ENCODE measurements at regions not wholly inside any gene's neighbourhood (a gene's known extent, or its start where the extent isn't known, plus 50 kb on each side); places are given as distances from the start of the nearest gene placed in this dataset.

DNA sequence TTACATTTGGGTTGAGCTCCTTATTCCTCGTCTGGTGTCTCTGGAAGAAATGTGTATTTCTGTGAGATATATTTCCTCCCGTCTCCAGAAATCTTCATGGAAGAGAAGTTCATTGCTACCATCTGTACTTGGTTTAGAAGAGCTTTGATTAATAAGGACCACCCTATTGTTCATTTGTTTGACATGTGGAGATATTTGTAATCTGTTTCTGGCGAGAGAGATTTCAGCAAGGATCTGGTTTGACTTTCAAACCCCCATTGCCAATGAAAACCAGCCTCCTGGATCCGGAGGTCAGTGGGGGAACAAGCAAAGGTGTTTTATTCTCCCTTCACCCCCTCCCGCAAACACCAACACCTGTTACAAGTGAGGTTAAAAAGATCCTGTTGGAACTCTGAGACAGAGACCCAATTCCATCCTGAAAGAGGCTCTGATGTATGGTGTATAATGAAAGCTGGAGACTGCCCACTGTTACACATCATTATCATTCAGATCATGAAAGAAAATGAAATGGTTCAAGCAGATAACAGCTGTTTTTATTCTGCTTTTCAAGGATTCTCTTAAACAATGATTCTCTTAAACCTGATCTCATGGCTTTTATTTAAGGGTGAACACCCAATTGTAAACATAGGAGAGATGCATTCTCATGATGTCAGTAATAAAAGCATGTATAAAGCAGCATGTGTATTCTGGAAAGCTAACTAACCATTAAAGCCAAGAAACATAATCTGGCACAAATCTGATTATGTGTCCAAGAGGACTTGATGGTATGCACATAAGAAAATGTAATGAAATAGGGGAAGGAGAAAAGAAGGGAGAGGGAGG lies 393.5 kb upstream of the ADGRL2 start:
- no peak for TF ChIP-seq ZFX (IDR thresholded peaks at IDR 0.05; ENCODE audit: borderline replicate concordance)
- no peak overlapping the region for H3K27ac ChIP-seq

DNA sequence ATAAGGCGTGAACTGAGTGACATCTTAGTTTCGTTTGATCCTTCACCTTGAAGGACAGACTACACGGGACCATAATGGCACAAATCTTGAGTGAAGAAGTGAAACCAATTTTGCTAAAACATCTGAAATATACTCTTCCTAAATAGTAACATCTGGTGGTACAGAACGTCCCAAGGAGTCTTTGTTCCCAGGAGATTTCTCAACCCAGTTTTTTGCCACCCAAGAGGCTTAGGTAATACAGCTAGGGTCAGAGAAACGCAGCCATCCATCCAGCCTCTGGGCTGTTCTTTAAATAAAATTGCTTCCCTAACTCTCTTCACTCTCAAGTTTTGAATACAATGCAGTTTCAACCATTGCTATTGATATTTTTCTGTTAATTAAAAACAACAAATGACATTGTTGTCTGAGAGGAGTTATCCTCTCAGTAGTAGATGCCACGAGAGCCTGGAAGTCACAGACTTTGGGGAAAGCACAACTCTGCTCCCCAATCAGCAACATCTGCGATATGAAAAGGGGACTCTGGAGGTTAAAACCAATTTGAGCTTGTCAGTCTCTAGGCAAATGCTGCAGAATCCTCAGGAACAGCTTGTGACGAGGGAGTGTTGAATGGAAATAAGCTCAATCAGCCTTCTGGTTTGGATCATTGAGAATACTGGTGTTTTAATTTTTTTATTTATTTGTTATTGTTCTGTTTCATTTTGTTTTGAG lies 394.3 kb upstream of the ADGRL2 start:
- no peak overlapping the region for H3K27ac ChIP-seq
- TF ChIP-seq, protein P1, sequence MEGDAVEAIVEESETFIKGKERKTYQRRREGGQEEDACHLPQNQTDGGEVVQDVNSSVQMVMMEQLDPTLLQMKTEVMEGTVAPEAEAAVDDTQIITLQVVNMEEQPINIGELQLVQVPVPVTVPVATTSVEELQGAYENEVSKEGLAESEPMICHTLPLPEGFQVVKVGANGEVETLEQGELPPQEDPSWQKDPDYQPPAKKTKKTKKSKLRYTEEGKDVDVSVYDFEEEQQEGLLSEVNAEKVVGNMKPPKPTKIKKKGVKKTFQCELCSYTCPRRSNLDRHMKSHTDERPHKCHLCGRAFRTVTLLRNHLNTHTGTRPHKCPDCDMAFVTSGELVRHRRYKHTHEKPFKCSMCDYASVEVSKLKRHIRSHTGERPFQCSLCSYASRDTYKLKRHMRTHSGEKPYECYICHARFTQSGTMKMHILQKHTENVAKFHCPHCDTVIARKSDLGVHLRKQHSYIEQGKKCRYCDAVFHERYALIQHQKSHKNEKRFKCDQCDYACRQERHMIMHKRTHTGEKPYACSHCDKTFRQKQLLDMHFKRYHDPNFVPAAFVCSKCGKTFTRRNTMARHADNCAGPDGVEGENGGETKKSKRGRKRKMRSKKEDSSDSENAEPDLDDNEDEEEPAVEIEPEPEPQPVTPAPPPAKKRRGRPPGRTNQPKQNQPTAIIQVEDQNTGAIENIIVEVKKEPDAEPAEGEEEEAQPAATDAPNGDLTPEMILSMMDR (IDR thresholded peaks at IDR 0.05) = no peak
- TF ChIP-seq ZFX (IDR thresholded peaks at IDR 0.05; ENCODE audit: borderline replicate concordance) = no peak

DNA sequence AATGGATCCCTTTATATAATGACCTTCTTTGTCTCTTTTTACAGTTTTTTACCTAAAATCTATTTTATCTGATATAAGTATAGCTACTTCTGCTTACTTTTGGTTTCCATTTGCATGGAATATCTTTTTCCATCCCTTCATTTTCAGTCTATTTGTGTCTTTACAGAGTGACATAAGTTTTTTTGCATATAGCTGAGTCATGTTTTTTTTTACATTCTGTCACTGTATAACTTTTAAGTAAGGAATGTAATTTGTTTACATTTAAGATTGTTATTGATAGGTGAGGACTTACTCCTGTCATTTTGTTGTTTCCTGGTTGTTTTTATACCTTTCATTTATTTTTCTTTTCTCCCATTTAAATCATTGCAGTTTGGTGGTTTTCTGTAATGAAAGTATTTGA lies 402.7 kb upstream of the ADGRL2 start:
- no peak overlapping the region for H3K27ac ChIP-seq
- TF ChIP-seq ZFX (IDR thresholded peaks at IDR 0.05; ENCODE audit: borderline replicate concordance) = no peak
- TF ChIP-seq, protein P1 (IDR thresholded peaks at IDR 0.05) = no peak

DNA sequence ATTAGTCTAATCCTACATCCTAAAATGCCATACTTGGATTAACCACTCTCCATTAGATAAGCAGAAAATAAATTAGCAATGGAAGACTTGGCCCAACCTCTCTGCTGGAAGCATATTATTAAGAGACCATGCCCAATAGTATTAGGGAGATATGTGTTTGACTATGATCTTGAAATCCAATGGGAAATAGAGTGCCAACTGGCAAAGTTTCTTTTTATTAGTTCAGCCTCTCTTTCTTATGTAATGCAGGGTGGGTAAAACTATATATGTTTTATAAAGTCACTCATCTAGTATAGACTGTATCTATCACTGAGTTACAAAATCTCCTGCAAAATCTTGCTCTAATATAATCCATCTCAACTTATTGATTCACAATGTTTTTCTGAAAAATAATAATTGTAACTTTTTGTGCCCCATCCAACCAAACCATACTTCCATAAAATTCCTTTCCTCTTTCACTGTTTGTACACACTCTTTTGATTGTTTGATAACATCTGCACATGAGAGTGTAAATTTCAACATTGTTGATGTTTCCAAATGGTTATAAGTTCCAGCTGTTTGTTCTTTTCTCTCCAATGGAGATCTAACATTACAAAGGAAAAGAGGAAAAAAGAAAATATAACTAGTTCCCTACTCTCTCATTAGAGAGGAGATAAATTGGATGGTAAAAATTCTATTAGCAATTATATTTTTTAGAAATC lies 408.1 kb upstream of the ADGRL2 start:
- TF ChIP-seq, protein P1 (IDR thresholded peaks at IDR 0.05) = no peak
- TF ChIP-seq ZFX (IDR thresholded peaks at IDR 0.05; ENCODE audit: borderline replicate concordance) = no peak
- H3K27ac ChIP-seq = no peak overlapping the region

DNA sequence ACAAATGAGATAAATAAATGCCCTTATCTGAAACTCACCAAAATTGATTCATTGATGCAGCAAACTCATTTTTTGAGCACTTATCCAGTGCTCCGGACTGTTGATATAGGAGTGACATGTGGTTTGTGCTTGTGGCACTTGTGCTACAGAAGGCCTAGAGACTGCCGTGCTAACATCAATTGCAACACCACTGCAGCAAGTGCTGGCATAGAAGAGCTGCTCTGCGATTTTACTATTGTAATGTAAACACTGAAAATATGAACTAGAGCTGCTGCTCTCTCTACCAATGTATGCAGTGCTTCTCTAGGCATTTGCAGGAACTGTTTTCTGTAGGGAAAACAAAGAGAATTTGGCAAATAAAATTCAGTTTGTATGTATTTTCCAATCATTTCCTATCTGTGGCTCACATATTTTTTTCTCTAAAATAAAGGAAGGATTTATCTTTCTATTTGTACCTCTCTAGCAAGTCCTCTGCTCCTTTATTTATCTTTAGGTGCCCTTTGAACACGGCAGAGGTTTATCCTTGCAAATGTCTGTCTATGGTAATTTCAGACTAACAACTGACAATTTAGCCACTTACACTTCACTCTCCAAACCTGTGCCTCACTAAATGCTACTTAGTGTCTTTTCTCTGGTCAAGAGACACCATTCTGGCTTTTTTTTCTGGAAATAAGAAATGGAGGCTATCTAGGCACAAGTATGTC lies 409.5 kb upstream of the ADGRL2 start:
- TF ChIP-seq, protein P1 (IDR thresholded peaks at IDR 0.05) = no peak
- TF ChIP-seq ZFX (IDR thresholded peaks at IDR 0.05; ENCODE audit: borderline replicate concordance) = no peak
- no peak overlapping the region for H3K27ac ChIP-seq

DNA sequence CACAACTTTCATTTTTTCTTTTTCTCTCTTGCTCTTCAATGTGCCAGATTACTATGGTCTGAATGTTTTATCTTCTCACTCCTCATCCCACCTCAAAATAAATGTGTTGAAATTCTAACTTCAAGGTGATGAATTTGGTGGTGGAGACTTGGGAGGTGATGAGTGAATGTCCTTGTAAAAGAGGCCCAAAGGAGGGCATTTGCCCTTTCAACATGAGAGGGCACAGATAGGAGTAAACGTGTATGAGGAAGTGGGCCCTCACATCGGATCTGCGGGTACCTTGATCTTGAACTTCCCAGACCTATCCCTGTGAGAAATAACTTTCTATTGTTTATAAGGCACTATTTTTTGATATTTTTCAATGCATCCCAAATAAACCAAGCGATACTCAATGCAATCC lies 412.3 kb upstream of the ADGRL2 start:
- H3K27ac ChIP-seq = no peak overlapping the region
- TF ChIP-seq, protein P1 (IDR thresholded peaks at IDR 0.05) = no peak
- TF ChIP-seq ZFX (IDR thresholded peaks at IDR 0.05; ENCODE audit: borderline replicate concordance) = no peak

DNA sequence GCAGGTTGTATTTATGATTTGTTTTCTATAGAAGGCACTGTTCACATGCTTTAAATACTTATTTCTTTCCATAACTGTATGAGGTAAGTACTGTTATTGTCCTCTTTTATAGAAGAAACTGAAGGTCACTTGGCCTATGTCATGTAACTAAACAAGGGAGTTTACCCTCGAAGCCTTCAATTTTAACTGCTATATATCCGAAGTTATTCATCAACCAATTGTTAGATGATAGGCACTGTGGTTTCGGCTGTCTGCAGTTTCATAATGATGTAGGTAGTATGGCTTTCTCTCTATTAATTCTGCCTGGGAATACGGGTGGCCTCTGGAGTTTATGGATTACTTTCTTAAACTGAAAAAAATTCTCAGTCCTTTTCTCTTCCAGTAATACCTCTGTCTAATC lies 413.3 kb upstream of the ADGRL2 start:
- H3K27ac ChIP-seq = no peak overlapping the region
- TF ChIP-seq, protein P1 (IDR thresholded peaks at IDR 0.05) = no peak
- no peak for TF ChIP-seq ZFX (IDR thresholded peaks at IDR 0.05; ENCODE audit: borderline replicate concordance)
